ENCODE measurements at regions not wholly inside any gene's neighbourhood (a gene's known extent, or its start where the extent isn't known, plus 50 kb on each side); places are given as distances from the start of the nearest gene placed in this dataset.

DNA sequence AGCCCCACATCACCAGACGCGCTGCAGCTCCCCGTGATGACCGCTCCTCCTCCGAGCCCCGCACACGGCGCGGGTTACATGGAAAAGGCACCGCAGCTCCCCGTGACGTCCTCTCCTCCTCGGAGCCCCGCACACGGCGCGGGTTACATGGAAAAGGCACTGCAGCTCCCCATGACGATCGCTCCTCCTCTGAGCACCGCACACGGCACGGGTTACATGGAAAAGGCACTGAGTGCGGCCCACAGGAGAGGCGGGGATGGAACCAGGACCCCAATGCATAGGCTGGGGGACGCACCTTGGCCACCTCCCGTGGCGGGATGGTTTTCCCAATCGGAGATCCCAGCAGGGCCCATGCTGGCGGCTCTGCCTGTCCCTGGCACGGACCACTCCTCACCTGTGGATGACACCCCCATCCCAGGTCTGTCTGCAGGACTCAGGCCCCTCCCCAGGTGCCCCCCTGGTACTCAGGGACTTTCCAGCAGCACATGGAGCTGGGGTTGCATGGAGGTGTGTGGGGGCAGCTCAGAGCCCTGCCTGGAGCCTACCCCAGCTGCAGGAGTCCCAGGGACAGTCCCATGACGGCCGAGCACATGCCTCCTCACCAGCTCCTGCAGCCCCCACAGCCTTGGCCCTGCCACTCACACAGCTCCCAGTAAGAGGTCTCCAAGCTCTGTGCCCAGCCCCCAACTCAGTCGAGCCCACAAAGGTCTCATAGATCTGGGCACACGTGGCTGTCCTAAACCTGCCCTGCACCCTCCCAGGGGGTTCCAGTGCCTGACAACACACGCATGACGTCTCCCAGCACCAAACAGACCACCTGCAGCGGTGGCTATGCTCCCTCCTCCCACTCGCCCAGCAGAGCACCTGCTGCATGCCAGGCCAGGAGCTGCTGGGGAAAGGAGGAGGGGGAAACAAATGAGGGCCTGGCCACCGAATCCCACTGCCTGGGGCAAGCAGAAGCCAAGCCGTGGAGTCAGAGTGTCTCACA, 166.6 kb downstream of the BRD1 start:
- Mint-ChIP-seq H3K4me1 (peaks cover 21% of the 10 kb centered on the region), H3K9me3 (no peaks in the 10 kb centered on the region), H3K27me3 (ENCODE audit: insufficient read depth, low read depth, poor library complexity) (peaks cover 10% of the 10 kb centered on the region), H3K27ac (no peak overlapping the region), H3K36me3 (ENCODE audit: low read depth) (no peaks in the 10 kb centered on the region), H3K4me3 (no peak overlapping the region)
- Histone ChIP-seq H4K20me1 (replicated peaks; ENCODE audit: insufficient read depth) (no peaks in the 10 kb centered on the region), H3K9me2 (ENCODE audit: insufficient read depth) (no peaks in the 10 kb centered on the region), H3K4me1 (ENCODE audit: insufficient read depth) (no peaks in the 10 kb centered on the region), H3K79me2 (replicated peaks; ENCODE audit: insufficient read depth) (no peaks in the 10 kb centered on the region), H3K4me2 (no peak overlapping the region), H3K27me3 (ENCODE audit: insufficient read depth) (no peaks in the 10 kb centered on the region), H3K4me3 (no peak overlapping the region), H3K36me3 (ENCODE audit: insufficient read depth) (no peaks in the 10 kb centered on the region), H3K27ac (ENCODE audit: low read depth) (no peak overlapping the region), H3F3A (replicated peaks; ENCODE audit: low read depth) (no peaks in the 10 kb centered on the region), H2AFZ (no peak overlapping the region)
- ATAC-seq: no peak
- DNase-seq (ENCODE audit: low spot score): no peak
- no peak for TF ChIP-seq CREB1 (CRISPR knock-in tag; IDR thresholded peaks at IDR 0.05; ENCODE audit: low read depth)
- TF ChIP-seq, protein P1, sequence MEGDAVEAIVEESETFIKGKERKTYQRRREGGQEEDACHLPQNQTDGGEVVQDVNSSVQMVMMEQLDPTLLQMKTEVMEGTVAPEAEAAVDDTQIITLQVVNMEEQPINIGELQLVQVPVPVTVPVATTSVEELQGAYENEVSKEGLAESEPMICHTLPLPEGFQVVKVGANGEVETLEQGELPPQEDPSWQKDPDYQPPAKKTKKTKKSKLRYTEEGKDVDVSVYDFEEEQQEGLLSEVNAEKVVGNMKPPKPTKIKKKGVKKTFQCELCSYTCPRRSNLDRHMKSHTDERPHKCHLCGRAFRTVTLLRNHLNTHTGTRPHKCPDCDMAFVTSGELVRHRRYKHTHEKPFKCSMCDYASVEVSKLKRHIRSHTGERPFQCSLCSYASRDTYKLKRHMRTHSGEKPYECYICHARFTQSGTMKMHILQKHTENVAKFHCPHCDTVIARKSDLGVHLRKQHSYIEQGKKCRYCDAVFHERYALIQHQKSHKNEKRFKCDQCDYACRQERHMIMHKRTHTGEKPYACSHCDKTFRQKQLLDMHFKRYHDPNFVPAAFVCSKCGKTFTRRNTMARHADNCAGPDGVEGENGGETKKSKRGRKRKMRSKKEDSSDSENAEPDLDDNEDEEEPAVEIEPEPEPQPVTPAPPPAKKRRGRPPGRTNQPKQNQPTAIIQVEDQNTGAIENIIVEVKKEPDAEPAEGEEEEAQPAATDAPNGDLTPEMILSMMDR (conservative IDR thresholded peaks at IDR 0.05; ENCODE audit: low read depth in 2 of 2): no peak
- TF ChIP-seq, protein P2, sequence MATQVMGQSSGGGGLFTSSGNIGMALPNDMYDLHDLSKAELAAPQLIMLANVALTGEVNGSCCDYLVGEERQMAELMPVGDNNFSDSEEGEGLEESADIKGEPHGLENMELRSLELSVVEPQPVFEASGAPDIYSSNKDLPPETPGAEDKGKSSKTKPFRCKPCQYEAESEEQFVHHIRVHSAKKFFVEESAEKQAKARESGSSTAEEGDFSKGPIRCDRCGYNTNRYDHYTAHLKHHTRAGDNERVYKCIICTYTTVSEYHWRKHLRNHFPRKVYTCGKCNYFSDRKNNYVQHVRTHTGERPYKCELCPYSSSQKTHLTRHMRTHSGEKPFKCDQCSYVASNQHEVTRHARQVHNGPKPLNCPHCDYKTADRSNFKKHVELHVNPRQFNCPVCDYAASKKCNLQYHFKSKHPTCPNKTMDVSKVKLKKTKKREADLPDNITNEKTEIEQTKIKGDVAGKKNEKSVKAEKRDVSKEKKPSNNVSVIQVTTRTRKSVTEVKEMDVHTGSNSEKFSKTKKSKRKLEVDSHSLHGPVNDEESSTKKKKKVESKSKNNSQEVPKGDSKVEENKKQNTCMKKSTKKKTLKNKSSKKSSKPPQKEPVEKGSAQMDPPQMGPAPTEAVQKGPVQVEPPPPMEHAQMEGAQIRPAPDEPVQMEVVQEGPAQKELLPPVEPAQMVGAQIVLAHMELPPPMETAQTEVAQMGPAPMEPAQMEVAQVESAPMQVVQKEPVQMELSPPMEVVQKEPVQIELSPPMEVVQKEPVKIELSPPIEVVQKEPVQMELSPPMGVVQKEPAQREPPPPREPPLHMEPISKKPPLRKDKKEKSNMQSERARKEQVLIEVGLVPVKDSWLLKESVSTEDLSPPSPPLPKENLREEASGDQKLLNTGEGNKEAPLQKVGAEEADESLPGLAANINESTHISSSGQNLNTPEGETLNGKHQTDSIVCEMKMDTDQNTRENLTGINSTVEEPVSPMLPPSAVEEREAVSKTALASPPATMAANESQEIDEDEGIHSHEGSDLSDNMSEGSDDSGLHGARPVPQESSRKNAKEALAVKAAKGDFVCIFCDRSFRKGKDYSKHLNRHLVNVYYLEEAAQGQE (IDR thresholded peaks at IDR 0.05; ENCODE audit: unreplicated experiment): no peak
- TF ChIP-seq EZH2phosphoT487 (IDR thresholded peaks at IDR 0.05; ENCODE audit: unreplicated experiment): no peak
- no peak for TF ChIP-seq NANOG (IDR thresholded peaks at IDR 0.05; ENCODE audit: borderline replicate concordance)
- TF ChIP-seq, protein P3, sequence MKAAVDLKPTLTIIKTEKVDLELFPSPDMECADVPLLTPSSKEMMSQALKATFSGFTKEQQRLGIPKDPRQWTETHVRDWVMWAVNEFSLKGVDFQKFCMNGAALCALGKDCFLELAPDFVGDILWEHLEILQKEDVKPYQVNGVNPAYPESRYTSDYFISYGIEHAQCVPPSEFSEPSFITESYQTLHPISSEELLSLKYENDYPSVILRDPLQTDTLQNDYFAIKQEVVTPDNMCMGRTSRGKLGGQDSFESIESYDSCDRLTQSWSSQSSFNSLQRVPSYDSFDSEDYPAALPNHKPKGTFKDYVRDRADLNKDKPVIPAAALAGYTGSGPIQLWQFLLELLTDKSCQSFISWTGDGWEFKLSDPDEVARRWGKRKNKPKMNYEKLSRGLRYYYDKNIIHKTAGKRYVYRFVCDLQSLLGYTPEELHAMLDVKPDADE (IDR thresholded peaks at IDR 0.05): no peak
- TF ChIP-seq EZH2 (IDR thresholded peaks at IDR 0.05; ENCODE audit: low read depth, unreplicated experiment): no peak
- no peak for TF ChIP-seq POLR2AphosphoS5 (IDR thresholded peaks at IDR 0.05; ENCODE audit: low read depth)
- TF ChIP-seq, protein P4, sequence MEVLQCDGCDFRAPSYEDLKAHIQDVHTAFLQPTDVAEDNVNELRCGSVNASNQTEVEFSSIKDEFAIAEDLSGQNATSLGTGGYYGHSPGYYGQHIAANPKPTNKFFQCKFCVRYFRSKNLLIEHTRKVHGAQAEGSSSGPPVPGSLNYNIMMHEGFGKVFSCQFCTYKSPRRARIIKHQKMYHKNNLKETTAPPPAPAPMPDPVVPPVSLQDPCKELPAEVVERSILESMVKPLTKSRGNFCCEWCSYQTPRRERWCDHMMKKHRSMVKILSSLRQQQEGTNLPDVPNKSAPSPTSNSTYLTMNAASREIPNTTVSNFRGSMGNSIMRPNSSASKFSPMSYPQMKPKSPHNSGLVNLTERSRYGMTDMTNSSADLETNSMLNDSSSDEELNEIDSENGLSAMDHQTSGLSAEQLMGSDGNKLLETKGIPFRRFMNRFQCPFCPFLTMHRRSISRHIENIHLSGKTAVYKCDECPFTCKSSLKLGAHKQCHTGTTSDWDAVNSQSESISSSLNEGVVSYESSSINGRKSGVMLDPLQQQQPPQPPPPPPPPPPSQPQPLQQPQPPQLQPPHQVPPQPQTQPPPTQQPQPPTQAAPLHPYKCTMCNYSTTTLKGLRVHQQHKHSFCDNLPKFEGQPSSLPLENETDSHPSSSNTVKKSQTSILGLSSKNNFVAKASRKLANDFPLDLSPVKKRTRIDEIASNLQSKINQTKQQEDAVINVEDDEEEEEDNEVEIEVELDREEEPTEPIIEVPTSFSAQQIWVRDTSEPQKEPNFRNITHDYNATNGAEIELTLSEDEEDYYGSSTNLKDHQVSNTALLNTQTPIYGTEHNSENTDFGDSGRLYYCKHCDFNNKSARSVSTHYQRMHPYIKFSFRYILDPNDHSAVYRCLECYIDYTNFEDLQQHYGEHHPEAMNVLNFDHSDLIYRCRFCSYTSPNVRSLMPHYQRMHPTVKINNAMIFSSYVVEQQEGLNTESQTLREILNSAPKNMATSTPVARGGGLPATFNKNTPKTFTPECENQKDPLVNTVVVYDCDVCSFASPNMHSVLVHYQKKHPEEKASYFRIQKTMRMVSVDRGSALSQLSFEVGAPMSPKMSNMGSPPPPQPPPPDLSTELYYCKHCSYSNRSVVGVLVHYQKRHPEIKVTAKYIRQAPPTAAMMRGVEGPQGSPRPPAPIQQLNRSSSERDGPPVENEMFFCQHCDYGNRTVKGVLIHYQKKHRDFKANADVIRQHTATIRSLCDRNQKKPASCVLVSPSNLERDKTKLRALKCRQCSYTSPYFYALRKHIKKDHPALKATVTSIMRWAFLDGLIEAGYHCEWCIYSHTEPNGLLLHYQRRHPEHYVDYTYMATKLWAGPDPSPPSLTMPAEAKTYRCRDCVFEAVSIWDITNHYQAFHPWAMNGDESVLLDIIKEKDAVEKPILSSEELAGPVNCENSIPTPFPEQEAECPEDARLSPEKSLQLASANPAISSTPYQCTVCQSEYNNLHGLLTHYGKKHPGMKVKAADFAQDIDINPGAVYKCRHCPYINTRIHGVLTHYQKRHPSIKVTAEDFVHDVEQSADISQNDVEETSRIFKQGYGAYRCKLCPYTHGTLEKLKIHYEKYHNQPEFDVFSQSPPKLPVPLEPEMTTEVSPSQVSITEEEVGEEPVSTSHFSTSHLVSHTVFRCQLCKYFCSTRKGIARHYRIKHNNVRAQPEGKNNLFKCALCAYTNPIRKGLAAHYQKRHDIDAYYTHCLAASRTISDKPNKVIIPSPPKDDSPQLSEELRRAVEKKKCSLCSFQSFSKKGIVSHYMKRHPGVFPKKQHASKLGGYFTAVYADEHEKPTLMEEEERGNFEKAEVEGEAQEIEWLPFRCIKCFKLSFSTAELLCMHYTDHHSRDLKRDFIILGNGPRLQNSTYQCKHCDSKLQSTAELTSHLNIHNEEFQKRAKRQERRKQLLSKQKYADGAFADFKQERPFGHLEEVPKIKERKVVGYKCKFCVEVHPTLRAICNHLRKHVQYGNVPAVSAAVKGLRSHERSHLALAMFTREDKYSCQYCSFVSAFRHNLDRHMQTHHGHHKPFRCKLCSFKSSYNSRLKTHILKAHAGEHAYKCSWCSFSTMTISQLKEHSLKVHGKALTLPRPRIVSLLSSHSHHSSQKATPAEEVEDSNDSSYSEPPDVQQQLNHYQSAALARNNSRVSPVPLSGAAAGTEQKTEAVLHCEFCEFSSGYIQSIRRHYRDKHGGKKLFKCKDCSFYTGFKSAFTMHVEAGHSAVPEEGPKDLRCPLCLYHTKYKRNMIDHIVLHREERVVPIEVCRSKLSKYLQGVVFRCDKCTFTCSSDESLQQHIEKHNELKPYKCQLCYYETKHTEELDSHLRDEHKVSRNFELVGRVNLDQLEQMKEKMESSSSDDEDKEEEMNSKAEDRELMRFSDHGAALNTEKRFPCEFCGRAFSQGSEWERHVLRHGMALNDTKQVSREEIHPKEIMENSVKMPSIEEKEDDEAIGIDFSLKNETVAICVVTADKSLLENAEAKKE (CRISPR knock-in tag; IDR thresholded peaks at IDR 0.05): no peak
- no peak for TF ChIP-seq ZNF331 (CRISPR knock-in tag; IDR thresholded peaks at IDR 0.05; ENCODE audit: low read depth)
- TF ChIP-seq ZNF114 (CRISPR knock-in tag; IDR thresholded peaks at IDR 0.05): no peak
- no peak for TF ChIP-seq JUNB (IDR thresholded peaks at IDR 0.05; ENCODE audit: unreplicated experiment)
- no peak for TF ChIP-seq STAT1 (IDR thresholded peaks at IDR 0.05; ENCODE audit: unreplicated experiment)

Measured in GM23338 (cell line).